ENCODE measurements at regions not wholly inside any gene's neighbourhood (a gene's known extent, or its start where the extent isn't known, plus 50 kb on each side); places are given as distances from the start of the nearest gene placed in this dataset.

DNA sequence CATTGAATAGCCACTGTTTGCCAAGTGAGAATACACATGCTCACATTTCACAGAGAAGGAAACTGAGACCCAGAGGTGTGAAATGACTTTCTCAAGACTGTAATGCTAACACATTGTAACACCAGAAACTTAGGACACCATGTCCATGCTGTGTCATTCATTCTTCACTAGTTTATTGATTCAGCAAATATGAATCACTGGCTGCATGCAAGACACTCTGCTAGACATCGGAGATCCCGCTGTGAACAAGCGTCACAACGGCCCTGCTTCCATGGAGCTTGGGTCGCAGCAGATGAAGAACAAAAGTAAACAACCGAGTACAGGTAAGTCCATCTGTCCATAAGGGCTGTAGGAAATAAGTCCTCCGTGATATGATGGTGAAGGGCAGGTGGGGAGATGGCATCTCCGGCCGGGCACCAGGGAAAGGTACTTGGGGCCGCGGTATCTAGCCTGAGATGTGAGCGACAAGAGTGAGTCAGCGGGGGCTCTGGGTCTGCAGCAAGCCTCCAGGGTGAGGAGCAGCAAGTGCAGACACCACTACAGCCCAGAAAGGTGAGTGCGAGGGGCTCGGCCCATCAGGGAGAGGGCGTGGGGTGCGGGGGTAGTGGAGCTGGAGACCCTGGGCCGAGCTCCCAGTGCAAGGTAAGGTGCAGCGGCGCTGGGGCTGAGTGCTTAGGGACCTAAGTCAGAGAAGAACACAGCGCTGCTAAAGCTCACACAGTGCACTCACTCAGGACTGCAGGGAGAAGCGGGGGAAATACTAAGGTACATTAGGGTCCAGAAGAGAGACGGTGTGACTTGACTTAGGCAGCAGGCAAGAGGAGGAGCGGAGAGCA, 391.2 kb downstream of the FBXO15 start:
- H3K9me3 ChIP-seq: no peaks in the 10 kb centered on the region
- H3K27ac ChIP-seq: no peak overlapping the region
- 89% methylated on average over 10 to 21 of the region's 24 CpGs for WGBS, 2 donors (ENCODE audit: low coverage in 1 of 2)
- H3K4me3 ChIP-seq: no peak overlapping the region
- no peak for TF ChIP-seq EP300 (IDR thresholded peaks at IDR 0.05)
- no peak for TF ChIP-seq POLR2AphosphoS5 (IDR thresholded peaks at IDR 0.05)
- no peak for TF ChIP-seq POLR2A (IDR thresholded peaks at IDR 0.05)
- TF ChIP-seq, protein P1, sequence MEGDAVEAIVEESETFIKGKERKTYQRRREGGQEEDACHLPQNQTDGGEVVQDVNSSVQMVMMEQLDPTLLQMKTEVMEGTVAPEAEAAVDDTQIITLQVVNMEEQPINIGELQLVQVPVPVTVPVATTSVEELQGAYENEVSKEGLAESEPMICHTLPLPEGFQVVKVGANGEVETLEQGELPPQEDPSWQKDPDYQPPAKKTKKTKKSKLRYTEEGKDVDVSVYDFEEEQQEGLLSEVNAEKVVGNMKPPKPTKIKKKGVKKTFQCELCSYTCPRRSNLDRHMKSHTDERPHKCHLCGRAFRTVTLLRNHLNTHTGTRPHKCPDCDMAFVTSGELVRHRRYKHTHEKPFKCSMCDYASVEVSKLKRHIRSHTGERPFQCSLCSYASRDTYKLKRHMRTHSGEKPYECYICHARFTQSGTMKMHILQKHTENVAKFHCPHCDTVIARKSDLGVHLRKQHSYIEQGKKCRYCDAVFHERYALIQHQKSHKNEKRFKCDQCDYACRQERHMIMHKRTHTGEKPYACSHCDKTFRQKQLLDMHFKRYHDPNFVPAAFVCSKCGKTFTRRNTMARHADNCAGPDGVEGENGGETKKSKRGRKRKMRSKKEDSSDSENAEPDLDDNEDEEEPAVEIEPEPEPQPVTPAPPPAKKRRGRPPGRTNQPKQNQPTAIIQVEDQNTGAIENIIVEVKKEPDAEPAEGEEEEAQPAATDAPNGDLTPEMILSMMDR (IDR thresholded peaks at IDR 0.05): no peak
- no peaks in the 10 kb centered on the region for H3K36me3 ChIP-seq
- H3K27me3 ChIP-seq: no peaks in the 10 kb centered on the region
- no peaks in the 10 kb centered on the region for H3K4me1 ChIP-seq
- ATAC-seq: no peak

DNA sequence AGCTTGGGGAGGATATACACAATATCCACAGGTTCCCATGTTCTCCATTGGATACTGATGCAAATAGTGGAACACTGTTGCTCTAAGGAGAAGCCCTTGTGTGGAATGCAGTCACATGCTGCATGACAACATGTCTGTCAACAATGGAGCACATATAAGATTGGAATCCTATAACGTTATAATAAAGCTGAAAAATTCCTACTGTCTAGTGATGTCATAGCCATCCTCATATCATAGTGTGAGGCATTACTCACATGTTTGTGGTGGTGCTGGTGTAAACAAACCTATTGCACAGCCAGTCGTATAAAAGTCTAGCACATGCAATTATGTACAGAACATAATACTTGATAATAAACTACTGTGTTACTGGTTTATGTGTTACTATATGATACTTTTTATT, 394.7 kb downstream of the FBXO15 start:
- H3K4me3 ChIP-seq: no peak overlapping the region
- no peaks in the 10 kb centered on the region for H3K4me1 ChIP-seq
- no peak for ATAC-seq
- TF ChIP-seq EP300 (IDR thresholded peaks at IDR 0.05) (no peak), POLR2AphosphoS5 (IDR thresholded peaks at IDR 0.05) (no peak), POLR2A (IDR thresholded peaks at IDR 0.05) (no peak)
- TF ChIP-seq, protein P1 (IDR thresholded peaks at IDR 0.05): no peak
- 59 to 76% methylated on average over 2 of the region's 2 CpGs for WGBS, 2 donors (ENCODE audit: low coverage in 1 of 2)
- no peaks in the 10 kb centered on the region for H3K27me3 ChIP-seq
- H3K27ac ChIP-seq: no peak overlapping the region
- no peaks in the 10 kb centered on the region for H3K36me3 ChIP-seq
- no peaks in the 10 kb centered on the region for H3K9me3 ChIP-seq

DNA sequence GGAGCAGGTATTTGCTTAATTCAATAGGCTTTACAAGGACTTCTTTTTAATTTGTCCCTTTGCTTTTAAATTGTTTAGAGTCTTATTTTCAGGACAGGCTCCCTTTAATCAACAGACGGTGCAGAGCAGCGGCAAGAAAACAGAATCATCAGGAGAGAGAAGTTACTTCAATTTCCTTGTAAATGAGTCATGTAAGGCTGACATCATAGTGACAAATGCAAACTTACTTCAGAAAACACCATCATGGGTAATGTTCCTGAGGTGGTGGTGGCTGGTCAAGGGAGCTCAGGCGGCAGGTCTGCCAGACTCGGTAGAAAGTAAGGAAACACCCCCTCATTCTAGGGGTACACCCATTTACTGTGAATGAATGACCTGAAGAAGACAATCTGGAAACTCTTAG, 395.1 kb downstream of the FBXO15 start:
- Histone ChIP-seq H3K9me3 (no peaks in the 10 kb centered on the region), H3K27ac (no peak overlapping the region), H3K4me1 (no peaks in the 10 kb centered on the region), H3K27me3 (no peaks in the 10 kb centered on the region), H3K4me3 (no peak overlapping the region), H3K36me3 (no peaks in the 10 kb centered on the region)
- TF ChIP-seq EP300 (IDR thresholded peaks at IDR 0.05) (no peak), POLR2A (IDR thresholded peaks at IDR 0.05) (no peak), POLR2AphosphoS5 (IDR thresholded peaks at IDR 0.05) (no peak)
- TF ChIP-seq, protein P1 (IDR thresholded peaks at IDR 0.05): no peak
- 65 to 67% methylated on average over 2 to 4 of the region's 4 CpGs for WGBS, 2 donors (ENCODE audit: low coverage in 1 of 2)
- ATAC-seq: no peak

DNA sequence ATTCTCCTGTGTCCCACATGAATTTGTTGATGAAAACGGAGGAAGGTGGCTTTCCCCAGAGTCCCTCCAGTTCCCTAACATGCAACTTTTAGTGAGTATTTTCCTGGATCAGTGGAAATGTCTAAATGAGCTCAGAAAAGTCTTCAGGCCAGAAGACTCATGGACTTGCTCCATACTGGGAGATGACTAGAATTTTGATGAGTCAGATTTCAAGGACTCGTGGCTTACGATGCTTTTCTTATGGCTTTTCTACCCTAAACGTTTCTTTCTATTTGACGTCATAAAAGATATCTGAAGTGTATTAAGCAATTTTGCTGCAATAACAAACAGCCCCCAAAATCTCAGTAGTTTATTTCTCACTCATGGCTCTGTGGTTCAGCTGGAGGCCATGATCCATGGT, 397.6 kb downstream of the FBXO15 start:
- Histone ChIP-seq H3K27ac (no peak overlapping the region), H3K4me1 (no peaks in the 10 kb centered on the region), H3K9me3 (no peaks in the 10 kb centered on the region), H3K4me3 (no peak overlapping the region), H3K27me3 (no peaks in the 10 kb centered on the region), H3K36me3 (no peaks in the 10 kb centered on the region)
- ATAC-seq: no peak
- TF ChIP-seq, protein P1 (IDR thresholded peaks at IDR 0.05): no peak
- no peak for TF ChIP-seq POLR2AphosphoS5 (IDR thresholded peaks at IDR 0.05)
- TF ChIP-seq POLR2A (IDR thresholded peaks at IDR 0.05): no peak
- TF ChIP-seq EP300 (IDR thresholded peaks at IDR 0.05): no peak
- 86 to 93% methylated on average over 5 of the region's 5 CpGs for WGBS, 2 donors (ENCODE audit: low coverage in 1 of 2)

DNA sequence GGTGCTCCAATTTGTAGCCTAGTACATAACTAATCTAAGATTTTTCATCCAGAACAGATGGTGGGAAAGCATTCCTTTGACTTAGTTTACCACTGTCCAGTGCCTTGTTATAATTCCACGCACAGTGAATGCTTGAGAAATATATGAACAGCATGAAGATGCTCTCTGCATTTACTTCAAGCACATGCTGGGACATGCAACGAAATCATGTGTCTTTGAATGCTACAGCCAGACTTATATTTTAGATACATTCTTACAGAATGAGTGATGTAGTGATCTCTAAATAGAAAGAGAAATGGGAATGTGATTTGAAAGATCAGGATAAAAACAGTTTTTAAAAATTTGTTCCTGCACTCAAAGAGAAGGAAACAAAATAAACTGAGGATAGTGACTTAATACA, 398.3 kb downstream of the FBXO15 start:
- Histone ChIP-seq H3K27me3 (no peaks in the 10 kb centered on the region), H3K4me3 (no peak overlapping the region), H3K9me3 (no peaks in the 10 kb centered on the region), H3K36me3 (no peaks in the 10 kb centered on the region), H3K27ac (no peak overlapping the region), H3K4me1 (no peaks in the 10 kb centered on the region)
- no peak for ATAC-seq
- 40 to 55% methylated on average over 1 to 2 of the region's 2 CpGs for WGBS, 2 donors (ENCODE audit: low coverage in 1 of 2)
- TF ChIP-seq POLR2A (IDR thresholded peaks at IDR 0.05) (no peak), EP300 (IDR thresholded peaks at IDR 0.05) (no peak), POLR2AphosphoS5 (IDR thresholded peaks at IDR 0.05) (no peak)
- TF ChIP-seq, protein P1 (IDR thresholded peaks at IDR 0.05): no peak

Data from gastroesophageal sphincter (tissue), 4 donors.